ENCODE measurements at regions not wholly inside any gene's neighbourhood (a gene's known extent, or its start where the extent isn't known, plus 50 kb on each side); places are given as distances from the start of the nearest gene placed in this dataset.

DNA sequence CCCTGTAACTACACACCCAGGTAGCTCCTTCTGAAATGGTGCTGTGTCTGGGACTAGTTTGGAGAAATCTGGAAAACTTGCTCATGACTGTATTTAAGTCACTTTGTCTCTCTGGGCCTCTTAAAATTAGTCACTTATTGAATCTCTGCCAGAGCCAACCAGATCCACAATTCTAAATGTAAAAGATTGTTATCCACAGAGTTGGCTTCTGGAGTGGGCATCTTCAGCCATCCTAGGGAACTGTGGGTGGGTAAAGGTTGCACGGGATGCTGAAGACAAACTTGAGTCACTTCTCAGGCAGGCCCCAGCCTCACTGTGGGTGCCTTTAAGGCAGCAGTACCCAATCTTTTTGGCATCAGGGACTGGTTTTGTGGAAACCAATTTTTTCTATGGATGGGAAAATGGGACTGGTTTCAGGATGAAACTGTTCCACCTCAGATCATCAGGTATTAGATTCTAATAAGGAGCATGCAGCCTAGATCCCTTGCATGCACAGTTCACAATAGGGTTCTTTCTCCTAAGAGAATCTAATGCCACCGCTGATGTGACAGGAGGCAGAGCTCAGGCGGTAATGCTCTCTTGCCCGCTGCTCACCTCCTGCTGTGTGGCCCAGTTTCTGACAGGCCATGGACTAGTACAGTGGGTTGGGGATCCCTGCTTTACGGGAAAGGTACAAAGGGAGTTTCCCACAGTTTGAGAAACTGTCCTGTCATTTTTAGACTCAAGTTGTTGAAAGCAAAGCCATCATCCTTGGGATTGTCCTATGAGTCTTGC lies 98.3 kb upstream of the SPRED2 start:
- no peaks in the 10 kb centered on the region for H3K36me3 Mint-ChIP-seq (ENCODE audit: low read depth)
- no peaks in the 10 kb centered on the region for H3K9me3 Mint-ChIP-seq (ENCODE audit: insufficient read depth)
- H3K4me3 Mint-ChIP-seq, result no peak overlapping the region
- ChIA-PET CTCF (no interaction called here), POLR2A (no interaction called here)
- no peak for ATAC-seq
- no peak for DNase-seq
- no peaks in the 10 kb centered on the region for H3K4me1 Mint-ChIP-seq (ENCODE audit: low read depth)
- H3K27me3 Mint-ChIP-seq (ENCODE audit: low read depth), result peaks cover 20% of the 10 kb centered on the region
- H3K27ac Mint-ChIP-seq, result no peak overlapping the region

DNA sequence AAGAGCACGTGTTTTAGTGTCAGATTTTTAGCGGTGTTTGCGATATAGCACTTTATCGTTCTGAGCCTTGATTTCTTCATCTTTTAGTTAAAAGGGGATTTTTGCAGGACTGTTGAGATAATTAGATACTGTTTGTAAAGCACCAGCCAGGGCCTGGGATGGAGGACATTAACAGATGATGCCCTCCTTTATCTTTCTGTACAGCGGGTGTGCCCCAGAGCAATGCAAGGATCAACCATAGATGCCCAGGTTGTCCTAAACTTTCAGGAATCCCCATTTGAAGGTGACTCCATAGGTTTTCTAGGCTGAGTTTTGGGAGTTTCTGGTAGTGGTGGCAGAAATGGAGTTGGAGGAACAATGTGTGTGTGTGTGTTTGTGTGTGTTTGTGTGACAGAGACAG lies 97.0 kb upstream of the SPRED2 start:
- CTCF ChIA-PET, result no interaction called here
- Mint-ChIP-seq H3K27me3 (ENCODE audit: low read depth) (peaks cover 24% of the 10 kb centered on the region), H3K36me3 (ENCODE audit: low read depth) (no peaks in the 10 kb centered on the region), H3K4me1 (ENCODE audit: low read depth) (no peaks in the 10 kb centered on the region), H3K9me3 (ENCODE audit: insufficient read depth) (no peaks in the 10 kb centered on the region), H3K27ac (no peak overlapping the region), H3K4me3 (no peak overlapping the region)
- POLR2A ChIA-PET, result no interaction called here
- no peak for DNase-seq
- ATAC-seq, result no peak

DNA sequence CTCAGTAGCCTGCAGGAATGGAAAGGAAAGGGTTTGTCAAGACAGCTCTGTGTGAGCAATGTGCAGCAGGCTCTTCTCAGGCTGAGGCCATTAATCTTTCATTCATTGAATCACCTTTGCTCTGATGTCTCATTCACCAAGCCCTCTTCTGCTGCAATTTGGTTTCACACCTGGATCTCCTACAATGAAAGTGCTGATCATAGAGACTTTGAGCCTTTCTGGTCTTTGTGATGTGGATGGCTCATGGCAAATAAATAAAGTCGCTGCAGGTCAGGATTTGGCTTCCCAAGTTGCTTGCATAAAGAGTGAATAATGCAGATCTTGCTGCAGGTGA lies 95.8 kb upstream of the SPRED2 start:
- no peaks in the 10 kb centered on the region for H3K36me3 Mint-ChIP-seq (ENCODE audit: low read depth)
- H3K9me3 Mint-ChIP-seq (ENCODE audit: insufficient read depth), result no peaks in the 10 kb centered on the region
- H3K4me3 Mint-ChIP-seq, result no peak overlapping the region
- no peak for ATAC-seq
- POLR2A ChIA-PET, result no interaction called here
- peaks cover 24% of the 10 kb centered on the region for H3K27me3 Mint-ChIP-seq (ENCODE audit: low read depth)
- H3K27ac Mint-ChIP-seq, result no peak overlapping the region
- no peaks in the 10 kb centered on the region for H3K4me1 Mint-ChIP-seq (ENCODE audit: low read depth)
- DNase-seq, result no peak
- CTCF ChIA-PET, result no interaction called here

- no peak for DNase-seq
- Mint-ChIP-seq H3K4me3 (no peak overlapping the region), H3K27ac (no peak overlapping the region), H3K27me3 (ENCODE audit: low read depth) (peaks cover 24% of the 10 kb centered on the region), H3K9me3 (ENCODE audit: insufficient read depth) (no peaks in the 10 kb centered on the region), H3K36me3 (ENCODE audit: low read depth) (no peaks in the 10 kb centered on the region), H3K4me1 (ENCODE audit: low read depth) (no peaks in the 10 kb centered on the region)
- POLR2A ChIA-PET, result no interaction called here
- ATAC-seq, result no peak
- CTCF ChIA-PET, result no interaction called here
These were observed 95.2 kb upstream of the SPRED2 start for GRCh38 chr2:65527451-65528240.

DNA sequence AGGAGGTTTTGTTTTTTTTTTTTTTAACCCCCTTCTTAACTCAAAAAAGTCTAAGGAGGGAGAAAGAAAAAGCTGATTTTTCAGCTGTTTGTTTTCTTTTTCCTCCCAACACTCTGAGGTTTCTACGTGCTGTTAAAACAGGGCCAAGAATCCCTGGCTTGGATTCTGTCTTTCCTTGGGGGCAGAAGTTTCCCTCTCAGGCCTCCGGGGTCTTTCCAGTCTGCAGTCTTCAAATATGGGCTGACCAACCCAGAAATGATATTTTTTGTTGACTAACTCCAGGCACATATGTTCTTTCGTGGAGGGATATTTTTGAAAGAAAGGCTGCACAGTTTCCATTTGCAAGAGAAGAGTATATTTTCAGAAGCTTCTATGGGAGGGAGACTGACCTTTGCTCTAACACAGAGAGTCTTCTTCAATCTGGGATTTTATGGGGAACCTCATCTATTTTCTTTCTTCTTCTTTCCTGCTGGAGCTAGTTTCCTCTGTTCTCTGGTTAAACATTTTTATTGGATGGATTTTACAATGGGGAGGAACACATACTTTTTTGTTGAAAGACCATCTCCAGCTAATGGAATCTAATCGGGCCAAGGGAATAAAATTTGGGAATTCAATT lies 93.3 kb upstream of the SPRED2 start:
- Mint-ChIP-seq H3K9me3 (ENCODE audit: insufficient read depth) (no peaks in the 10 kb centered on the region), H3K4me1 (ENCODE audit: low read depth) (no peaks in the 10 kb centered on the region), H3K27ac (no peak overlapping the region), H3K4me3 (no peak overlapping the region), H3K27me3 (ENCODE audit: low read depth) (peaks cover 20% of the 10 kb centered on the region), H3K36me3 (ENCODE audit: low read depth) (no peaks in the 10 kb centered on the region)
- ChIA-PET CTCF (interaction anchor here (1.2 kb wide), 1 partner anchor 461 kb away, joined by 3 read pairs; no protein-coding TSS in a partner anchor), POLR2A (no interaction called here)
- no peak for ATAC-seq
- no peak for DNase-seq

GRCh38 chr2:65522922-65523321 lies 90.5 kb upstream of the SPRED2 start:
- no peaks in the 10 kb centered on the region for H3K4me1 Mint-ChIP-seq (ENCODE audit: low read depth)
- ATAC-seq (no peak), DNase-seq (no peak)
- ChIA-PET POLR2A (no interaction called here), CTCF (no interaction called here)
- H3K4me3 Mint-ChIP-seq, result no peak overlapping the region
- no peaks in the 10 kb centered on the region for H3K9me3 Mint-ChIP-seq (ENCODE audit: insufficient read depth)
- peaks cover 15% of the 10 kb centered on the region for H3K27me3 Mint-ChIP-seq (ENCODE audit: low read depth)
- no peaks in the 10 kb centered on the region for H3K36me3 Mint-ChIP-seq (ENCODE audit: low read depth)
- no peak overlapping the region for H3K27ac Mint-ChIP-seq

DNA sequence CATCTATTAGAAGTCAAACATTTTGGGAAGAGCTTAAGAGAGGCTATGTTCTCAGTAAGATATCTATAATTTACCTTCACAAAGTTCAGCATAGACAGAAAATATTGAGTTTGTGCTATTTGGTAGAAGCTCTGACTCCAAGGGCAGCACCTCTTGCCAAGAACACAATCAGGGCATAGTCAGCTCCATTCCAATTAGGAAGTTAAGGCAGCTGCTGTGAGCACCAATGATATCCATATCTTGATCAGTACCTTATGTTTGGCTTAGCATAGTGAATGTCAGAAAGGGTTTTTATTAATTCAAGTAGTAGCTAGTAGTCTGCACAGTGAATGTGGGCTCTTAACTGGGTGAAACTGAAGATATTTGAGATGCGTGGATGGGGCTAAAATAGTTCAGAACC lies 86.4 kb upstream of the SPRED2 start:
- Mint-ChIP-seq H3K4me1 (ENCODE audit: low read depth) (no peaks in the 10 kb centered on the region), H3K4me3 (no peak overlapping the region)
- no peak for ATAC-seq

GRCh38 chr2:65514555-65515195 lies 82.3 kb upstream of the SPRED2 start:
- no peak overlapping the region for H3K27ac Mint-ChIP-seq
- peaks cover 7% of the 10 kb centered on the region for H3K4me1 Mint-ChIP-seq (ENCODE audit: low read depth)
- no peaks in the 10 kb centered on the region for H3K36me3 Mint-ChIP-seq (ENCODE audit: low read depth)
- H3K9me3 Mint-ChIP-seq (ENCODE audit: insufficient read depth), result peaks cover 6% of the 10 kb centered on the region
- POLR2A ChIA-PET, result no interaction called here
- no peak for ATAC-seq
- H3K27me3 Mint-ChIP-seq (ENCODE audit: low read depth), result no peaks in the 10 kb centered on the region
- no peak for DNase-seq
- CTCF ChIA-PET, result no interaction called here
- H3K4me3 Mint-ChIP-seq, result no peak overlapping the region

More for the DNA sequence above, 86.4 kb upstream of the SPRED2 start:
- Mint-ChIP-seq H3K9me3 (ENCODE audit: insufficient read depth) (no peaks in the 10 kb centered on the region), H3K27me3 (ENCODE audit: low read depth) (peaks cover 3% of the 10 kb centered on the region), H3K36me3 (ENCODE audit: low read depth) (no peaks in the 10 kb centered on the region), H3K27ac (no peak overlapping the region)
- DNase-seq, result no peak
- CTCF ChIA-PET, result no interaction called here
- POLR2A ChIA-PET, result no interaction called here

GRCh38 chr2:65512783-65513182 lies 80.4 kb upstream of the SPRED2 start:
- peaks cover 7% of the 10 kb centered on the region for H3K4me1 Mint-ChIP-seq (ENCODE audit: low read depth)
- DNase-seq (no peak), ATAC-seq (no peak)
- no peak overlapping the region for H3K4me3 Mint-ChIP-seq
- H3K27ac Mint-ChIP-seq, result no peak overlapping the region
- POLR2A ChIA-PET, result no interaction called here
- CTCF ChIA-PET, result no interaction called here
- H3K36me3 Mint-ChIP-seq (ENCODE audit: low read depth), result no peaks in the 10 kb centered on the region
- H3K9me3 Mint-ChIP-seq (ENCODE audit: insufficient read depth), result peaks cover 10% of the 10 kb centered on the region
- H3K27me3 Mint-ChIP-seq (ENCODE audit: low read depth), result no peaks in the 10 kb centered on the region

DNA sequence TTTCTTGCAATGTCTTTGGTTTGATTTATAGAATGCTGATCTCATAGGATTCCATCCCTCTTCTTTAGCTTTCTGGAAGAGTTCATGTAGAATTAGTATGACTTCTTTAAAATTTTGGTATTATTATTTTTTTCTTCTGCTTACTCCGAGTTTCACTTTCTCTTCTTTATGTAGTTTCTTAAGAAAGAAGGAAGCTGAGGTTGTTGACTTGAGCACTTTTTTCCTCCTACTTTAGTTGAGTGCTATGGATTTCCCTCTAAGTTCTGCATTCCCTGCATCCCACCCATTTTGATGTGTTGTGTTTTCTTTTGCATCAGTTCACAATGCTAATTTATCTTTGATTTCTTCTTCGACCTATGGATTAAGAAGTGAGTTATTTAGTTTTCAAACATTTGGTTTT lies 78.9 kb upstream of the SPRED2 start:
- H3K9me3 Mint-ChIP-seq (ENCODE audit: insufficient read depth), result peaks cover 10% of the 10 kb centered on the region
- no peaks in the 10 kb centered on the region for H3K36me3 Mint-ChIP-seq (ENCODE audit: low read depth)
- no peak overlapping the region for H3K27ac Mint-ChIP-seq
- H3K27me3 Mint-ChIP-seq (ENCODE audit: low read depth), result no peaks in the 10 kb centered on the region
- ATAC-seq (no peak), DNase-seq (no peak)
- POLR2A ChIA-PET, result no interaction called here
- H3K4me3 Mint-ChIP-seq, result no peak overlapping the region
- H3K4me1 Mint-ChIP-seq (ENCODE audit: low read depth), result peaks cover 7% of the 10 kb centered on the region
- CTCF ChIA-PET, result no interaction called here

DNA sequence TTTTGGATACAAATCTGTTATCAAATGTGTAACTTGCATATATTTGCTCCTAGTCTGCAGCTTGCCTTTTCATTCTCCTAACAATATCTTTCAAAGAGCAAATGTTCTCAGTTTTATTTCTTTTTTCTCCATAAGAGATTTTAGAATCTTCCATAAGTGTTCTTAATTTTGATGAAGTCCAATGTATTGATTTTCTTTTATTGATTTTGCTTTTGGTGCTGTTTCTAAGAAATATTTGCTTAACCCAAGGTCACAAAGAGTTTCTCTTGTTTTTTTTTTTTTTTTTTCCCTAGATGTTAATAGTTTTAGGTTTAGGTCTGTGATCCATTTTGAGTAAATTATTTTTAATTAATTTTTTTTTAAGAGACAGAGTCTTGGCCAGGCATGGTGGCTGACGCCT lies 75.8 kb upstream of the SPRED2 start:
- Mint-ChIP-seq H3K36me3 (ENCODE audit: low read depth) (no peaks in the 10 kb centered on the region), H3K4me1 (ENCODE audit: low read depth) (peaks cover 7% of the 10 kb centered on the region), H3K4me3 (no peak overlapping the region), H3K27me3 (ENCODE audit: low read depth) (peaks cover 2% of the 10 kb centered on the region), H3K27ac (no peak overlapping the region), H3K9me3 (ENCODE audit: insufficient read depth) (peaks cover 10% of the 10 kb centered on the region)
- ChIA-PET CTCF (no interaction called here), POLR2A (no interaction called here)
- DNase-seq (no peak), ATAC-seq (no peak)
